ENCODE measurements at regions not wholly inside any gene's neighbourhood (a gene's known extent, or its start where the extent isn't known, plus 50 kb on each side); places are given as distances from the start of the nearest gene placed in this dataset.

GRCh38 chr6:168211681-168212080, 107.9 kb downstream of the DACT2 start:
- no peak overlapping the region for H3K27ac ChIP-seq (ENCODE audit: low read depth, low read length)
- no peak overlapping the region for H3K9ac ChIP-seq (ENCODE audit: extremely low read depth, low read length, poor library complexity, severe bottlenecking)
- Mint-ChIP-seq H3K9me3 (no peaks in the 10 kb centered on the region), H3K36me3 (ENCODE audit: low read depth) (no peaks in the 10 kb centered on the region), H3K27me3 (ENCODE audit: insufficient read depth) (peaks cover 28% of the 10 kb centered on the region), H3K27ac (no peak overlapping the region), H3K4me3 (no peak overlapping the region), H3K4me1 (peaks cover 15% of the 10 kb centered on the region)
- H3K4me1 ChIP-seq (ENCODE audit: control insufficient read depth, insufficient read depth, low read length), result no peaks in the 10 kb centered on the region
- DNase-seq, result peak; percentile 33
- no peaks in the 10 kb centered on the region for H3K36me3 ChIP-seq (ENCODE audit: control insufficient read depth, insufficient read depth, low read length)
- TF ChIP-seq, protein P1, sequence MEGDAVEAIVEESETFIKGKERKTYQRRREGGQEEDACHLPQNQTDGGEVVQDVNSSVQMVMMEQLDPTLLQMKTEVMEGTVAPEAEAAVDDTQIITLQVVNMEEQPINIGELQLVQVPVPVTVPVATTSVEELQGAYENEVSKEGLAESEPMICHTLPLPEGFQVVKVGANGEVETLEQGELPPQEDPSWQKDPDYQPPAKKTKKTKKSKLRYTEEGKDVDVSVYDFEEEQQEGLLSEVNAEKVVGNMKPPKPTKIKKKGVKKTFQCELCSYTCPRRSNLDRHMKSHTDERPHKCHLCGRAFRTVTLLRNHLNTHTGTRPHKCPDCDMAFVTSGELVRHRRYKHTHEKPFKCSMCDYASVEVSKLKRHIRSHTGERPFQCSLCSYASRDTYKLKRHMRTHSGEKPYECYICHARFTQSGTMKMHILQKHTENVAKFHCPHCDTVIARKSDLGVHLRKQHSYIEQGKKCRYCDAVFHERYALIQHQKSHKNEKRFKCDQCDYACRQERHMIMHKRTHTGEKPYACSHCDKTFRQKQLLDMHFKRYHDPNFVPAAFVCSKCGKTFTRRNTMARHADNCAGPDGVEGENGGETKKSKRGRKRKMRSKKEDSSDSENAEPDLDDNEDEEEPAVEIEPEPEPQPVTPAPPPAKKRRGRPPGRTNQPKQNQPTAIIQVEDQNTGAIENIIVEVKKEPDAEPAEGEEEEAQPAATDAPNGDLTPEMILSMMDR (conservative IDR thresholded peaks at IDR 0.05), result no peak
- no peak overlapping the region for H3K4me3 ChIP-seq (ENCODE audit: low read length)
- H3K27me3 ChIP-seq (ENCODE audit: control insufficient read depth, insufficient read depth, low read length, poor library complexity, severe bottlenecking), result no peaks in the 10 kb centered on the region
- 85 to 94% methylated on average over 4 to 7 of the region's 7 CpGs for WGBS, 2 experiments (ENCODE audit: insufficient coverage in 1 of 2, insufficient read length in 1 of 2)
- no peaks in the 10 kb centered on the region for H3K9me3 ChIP-seq (ENCODE audit: control insufficient read depth, low read length)

DNA sequence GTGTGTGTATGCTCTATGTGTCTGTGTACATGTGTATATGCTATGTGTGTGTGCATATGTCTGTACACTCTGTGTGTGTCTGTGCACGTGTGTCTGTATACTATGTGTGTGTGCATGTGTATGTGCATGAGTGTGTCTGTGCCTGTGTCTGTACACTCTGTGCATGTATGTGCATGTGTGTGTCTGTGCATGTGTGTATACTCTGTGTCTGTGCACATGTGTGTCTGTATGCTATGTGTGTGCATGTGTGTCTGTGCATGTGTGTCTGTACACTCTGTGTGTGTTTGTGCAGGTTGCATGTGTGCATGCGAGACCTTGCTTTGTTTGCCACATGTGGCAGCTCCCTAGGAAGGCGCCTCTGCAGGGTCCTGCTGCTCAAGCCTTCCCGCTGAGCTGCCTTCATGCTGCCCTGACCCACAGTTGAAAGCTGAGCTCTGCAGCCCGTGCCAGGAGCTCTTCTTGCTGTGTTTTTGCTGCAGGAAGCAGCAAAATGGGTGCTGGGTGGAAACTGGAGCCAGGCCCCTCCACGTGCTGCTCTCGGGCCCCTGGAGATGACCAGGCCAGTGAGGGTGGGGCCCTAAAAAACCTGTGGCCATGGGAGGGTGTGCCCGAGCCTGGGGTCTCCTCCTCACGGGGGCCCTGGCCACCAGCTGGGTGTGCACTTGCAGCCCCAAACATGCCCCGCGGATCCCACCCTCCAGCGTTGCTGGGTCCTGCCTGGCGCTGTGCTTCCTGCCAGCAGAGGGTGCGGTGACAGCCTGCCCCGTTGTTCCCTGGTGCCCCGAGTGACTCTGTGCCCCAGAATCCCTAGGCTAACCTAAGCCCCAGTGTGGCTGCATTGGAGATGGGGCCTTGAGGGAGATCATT, 109.1 kb downstream of the DACT2 start:
- DNase-seq, result peak; percentile 51
- H3K9me3 Mint-ChIP-seq, result peaks cover 3% of the 10 kb centered on the region
- peaks cover 8% of the 10 kb centered on the region for H3K4me1 Mint-ChIP-seq
- H3K27ac Mint-ChIP-seq, result no peak overlapping the region
- Histone ChIP-seq H3K9me3 (ENCODE audit: control insufficient read depth, low read length) (no peaks in the 10 kb centered on the region), H3K9ac (ENCODE audit: extremely low read depth, low read length, poor library complexity, severe bottlenecking) (no peak overlapping the region), H3K4me1 (ENCODE audit: control insufficient read depth, insufficient read depth, low read length) (no peaks in the 10 kb centered on the region), H3K27me3 (ENCODE audit: control insufficient read depth, insufficient read depth, low read length, poor library complexity, severe bottlenecking) (no peaks in the 10 kb centered on the region), H3K4me3 (ENCODE audit: low read length) (no peak overlapping the region), H3K36me3 (ENCODE audit: control insufficient read depth, insufficient read depth, low read length) (no peaks in the 10 kb centered on the region), H3K27ac (ENCODE audit: low read depth, low read length) (no peak overlapping the region)
- H3K36me3 Mint-ChIP-seq (ENCODE audit: low read depth), result no peaks in the 10 kb centered on the region
- H3K27me3 Mint-ChIP-seq (ENCODE audit: insufficient read depth), result peaks cover 33% of the 10 kb centered on the region
- TF ChIP-seq, protein P1 (conservative IDR thresholded peaks at IDR 0.05), result peak; percentile 30
- no peak overlapping the region for H3K4me3 Mint-ChIP-seq
- WGBS, 2 experiments (ENCODE audit: insufficient coverage in 1 of 2, insufficient read length in 1 of 2), result 89 to 90% methylated on average over 14 to 16 of the region's 16 CpGs

DNA sequence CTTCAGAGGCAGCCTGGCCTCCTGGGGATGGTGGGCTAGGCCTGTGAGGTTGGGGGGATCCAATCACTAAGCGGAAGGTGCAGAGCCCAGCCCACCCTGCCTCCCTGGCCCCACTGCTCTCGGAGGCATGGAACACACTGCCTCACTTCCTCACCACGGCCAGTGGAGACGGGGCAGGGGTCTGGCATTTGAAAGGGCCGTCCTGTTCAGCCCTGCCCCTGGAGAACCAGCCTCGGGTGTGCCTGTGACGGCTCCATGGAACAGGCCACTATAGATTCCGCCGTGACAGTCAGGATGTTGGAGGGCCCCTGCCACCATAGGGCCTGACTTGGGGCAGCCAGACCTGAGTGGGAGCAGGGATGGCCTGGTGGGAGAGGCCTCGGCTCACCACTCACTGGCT, 110.2 kb downstream of the DACT2 start:
- no peaks in the 10 kb centered on the region for H3K36me3 ChIP-seq (ENCODE audit: control insufficient read depth, insufficient read depth, low read length)
- H3K4me1 Mint-ChIP-seq, result peaks cover 8% of the 10 kb centered on the region
- H3K27ac Mint-ChIP-seq, result peak overlapping the region; percentile 16
- H3K36me3 Mint-ChIP-seq (ENCODE audit: low read depth), result no peaks in the 10 kb centered on the region
- TF ChIP-seq, protein P1 (conservative IDR thresholded peaks at IDR 0.05), result no peak
- peak; percentile 80 for DNase-seq
- H3K9ac ChIP-seq (ENCODE audit: extremely low read depth, low read length, poor library complexity, severe bottlenecking), result no peak overlapping the region
- peak overlapping the region; percentile 28 for H3K4me3 Mint-ChIP-seq
- H3K4me1 ChIP-seq (ENCODE audit: control insufficient read depth, insufficient read depth, low read length), result no peaks in the 10 kb centered on the region
- H3K27ac ChIP-seq (ENCODE audit: low read depth, low read length), result no peak overlapping the region
- peaks cover 30% of the 10 kb centered on the region for H3K27me3 Mint-ChIP-seq (ENCODE audit: insufficient read depth)
- H3K9me3 Mint-ChIP-seq, result peaks cover 7% of the 10 kb centered on the region
- no peaks in the 10 kb centered on the region for H3K27me3 ChIP-seq (ENCODE audit: control insufficient read depth, insufficient read depth, low read length, poor library complexity, severe bottlenecking)
- H3K4me3 ChIP-seq (ENCODE audit: low read length), result no peak overlapping the region
- no peaks in the 10 kb centered on the region for H3K9me3 ChIP-seq (ENCODE audit: control insufficient read depth, low read length)
- 60 to 85% methylated on average over 2 to 10 of the region's 10 CpGs for WGBS, 2 experiments (ENCODE audit: insufficient coverage in 1 of 2, insufficient read length in 1 of 2)

Measured in endodermal cell (in vitro differentiated cells).